SU-DHL-6 (cell line): ENCODE measurements at regions not wholly inside any gene's neighbourhood (a gene's known extent, or its start where the extent isn't known, plus 50 kb on each side); places are given as distances from the start of the nearest gene placed in this dataset.

Source experiments
- CTCF ChIP-seq: fragments of 200-600 bp; sonication (generic); IDR thresholded peaks from one replicate; pipeline ENCODE4 v1.5.1; 2017; ENCODE audit warnings: antibody characterized with exemption, mild to moderate bottlenecking, low read length, moderate library complexity; ENCODE audit not compliant: insufficient read depth, poor library complexity, severe bottlenecking
- EZH2phosphoT487 ChIP-seq: fragments of 200-600 bp; sonication (generic), shearing (Covaris generic); conservative IDR thresholded peaks from 2 replicates; pipeline ENCODE4 v1.6.1; 2018; ENCODE audit warnings: mild to moderate bottlenecking, antibody characterized with exemption, low read length, moderate library complexity, mixed read lengths

- TF ChIP-seq CTCF (no peak), EZH2phosphoT487 (no peak)
Measured at GRCh38 chr1:245023222-245023621, 131.6 kb upstream of the KIF26B start.
